ENCODE measurements at regions not wholly inside any gene's neighbourhood (a gene's known extent, or its start where the extent isn't known, plus 50 kb on each side); places are given as distances from the start of the nearest gene placed in this dataset.

DNA sequence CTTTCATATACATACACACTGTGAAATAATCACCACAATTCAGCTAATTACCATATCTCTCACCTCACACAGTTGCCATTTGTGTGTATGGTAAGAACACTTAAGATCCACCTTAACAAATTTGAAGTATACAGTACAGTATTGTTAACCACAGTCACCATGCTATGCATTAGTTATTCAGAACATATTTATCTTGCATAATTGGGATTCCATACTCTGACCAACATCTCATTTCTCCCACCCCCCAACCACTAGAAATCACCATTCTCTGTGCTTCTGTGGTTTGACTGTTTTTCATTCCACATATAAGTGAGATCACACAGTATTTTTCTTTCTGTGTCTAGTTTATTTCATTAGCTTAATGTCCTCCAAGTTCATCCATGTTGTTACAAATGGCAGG, 247.7 kb upstream of the CTNNB1 start:
- no peak for TF ChIP-seq POLR2A (IDR thresholded peaks at IDR 0.05)
- TF ChIP-seq, protein P1, sequence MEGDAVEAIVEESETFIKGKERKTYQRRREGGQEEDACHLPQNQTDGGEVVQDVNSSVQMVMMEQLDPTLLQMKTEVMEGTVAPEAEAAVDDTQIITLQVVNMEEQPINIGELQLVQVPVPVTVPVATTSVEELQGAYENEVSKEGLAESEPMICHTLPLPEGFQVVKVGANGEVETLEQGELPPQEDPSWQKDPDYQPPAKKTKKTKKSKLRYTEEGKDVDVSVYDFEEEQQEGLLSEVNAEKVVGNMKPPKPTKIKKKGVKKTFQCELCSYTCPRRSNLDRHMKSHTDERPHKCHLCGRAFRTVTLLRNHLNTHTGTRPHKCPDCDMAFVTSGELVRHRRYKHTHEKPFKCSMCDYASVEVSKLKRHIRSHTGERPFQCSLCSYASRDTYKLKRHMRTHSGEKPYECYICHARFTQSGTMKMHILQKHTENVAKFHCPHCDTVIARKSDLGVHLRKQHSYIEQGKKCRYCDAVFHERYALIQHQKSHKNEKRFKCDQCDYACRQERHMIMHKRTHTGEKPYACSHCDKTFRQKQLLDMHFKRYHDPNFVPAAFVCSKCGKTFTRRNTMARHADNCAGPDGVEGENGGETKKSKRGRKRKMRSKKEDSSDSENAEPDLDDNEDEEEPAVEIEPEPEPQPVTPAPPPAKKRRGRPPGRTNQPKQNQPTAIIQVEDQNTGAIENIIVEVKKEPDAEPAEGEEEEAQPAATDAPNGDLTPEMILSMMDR (IDR thresholded peaks at IDR 0.05), result no peak

Measured in testis (tissue), 2 donors.